ENCODE measurements at regions not wholly inside any gene's neighbourhood (a gene's known extent, or its start where the extent isn't known, plus 50 kb on each side); places are given as distances from the start of the nearest gene placed in this dataset.

DNA sequence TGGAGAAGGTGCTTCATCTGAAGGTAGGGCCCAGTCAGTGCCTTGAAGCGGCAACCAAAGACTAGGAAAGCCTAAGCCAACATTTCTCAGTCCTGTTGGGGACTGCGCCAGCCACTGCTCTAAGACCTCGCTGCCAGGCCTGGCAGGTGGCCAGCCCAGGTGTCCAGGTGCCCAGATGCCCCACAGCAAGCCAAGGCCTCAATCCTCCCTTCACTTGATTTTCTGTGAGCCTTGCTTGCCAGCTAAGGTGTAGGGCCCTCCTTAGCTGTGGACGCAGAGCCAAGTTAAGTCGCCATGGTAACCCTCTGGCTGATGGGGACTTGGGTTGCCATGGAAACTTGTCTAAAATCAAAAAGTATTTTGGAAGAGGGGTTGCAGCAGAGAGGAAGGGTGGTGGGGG is 135.0 kb downstream of the NAV1 start:
- TF ChIP-seq, protein P1, sequence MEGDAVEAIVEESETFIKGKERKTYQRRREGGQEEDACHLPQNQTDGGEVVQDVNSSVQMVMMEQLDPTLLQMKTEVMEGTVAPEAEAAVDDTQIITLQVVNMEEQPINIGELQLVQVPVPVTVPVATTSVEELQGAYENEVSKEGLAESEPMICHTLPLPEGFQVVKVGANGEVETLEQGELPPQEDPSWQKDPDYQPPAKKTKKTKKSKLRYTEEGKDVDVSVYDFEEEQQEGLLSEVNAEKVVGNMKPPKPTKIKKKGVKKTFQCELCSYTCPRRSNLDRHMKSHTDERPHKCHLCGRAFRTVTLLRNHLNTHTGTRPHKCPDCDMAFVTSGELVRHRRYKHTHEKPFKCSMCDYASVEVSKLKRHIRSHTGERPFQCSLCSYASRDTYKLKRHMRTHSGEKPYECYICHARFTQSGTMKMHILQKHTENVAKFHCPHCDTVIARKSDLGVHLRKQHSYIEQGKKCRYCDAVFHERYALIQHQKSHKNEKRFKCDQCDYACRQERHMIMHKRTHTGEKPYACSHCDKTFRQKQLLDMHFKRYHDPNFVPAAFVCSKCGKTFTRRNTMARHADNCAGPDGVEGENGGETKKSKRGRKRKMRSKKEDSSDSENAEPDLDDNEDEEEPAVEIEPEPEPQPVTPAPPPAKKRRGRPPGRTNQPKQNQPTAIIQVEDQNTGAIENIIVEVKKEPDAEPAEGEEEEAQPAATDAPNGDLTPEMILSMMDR (IDR thresholded peaks at IDR 0.05), result no peak
- no peak for TF ChIP-seq POLR2A (IDR thresholded peaks at IDR 0.05)
